Neural progenitor cell (in vitro differentiated cells): ENCODE measurements at regions not wholly inside any gene's neighbourhood (a gene's known extent, or its start where the extent isn't known, plus 50 kb on each side); places are given as distances from the start of the nearest gene placed in this dataset.
A peak's percentile ranks its signal among the peaks of the same experiment; 100 is the strongest.

ENCODE experiments used
- DNase-seq: peaks from one replicate; pipeline ENCODE4 v3.0.0-alpha.2; 2016; ENCODE audit warnings: low spot score
- H2AFZ ChIP-seq: fragments of 200-600 bp; sonication (generic); replicated peaks from 2 replicates; pipeline ENCODE4 v1.6.1; 2016; ENCODE audit warnings: antibody characterized with exemption
- H3F3A ChIP-seq: fragments of 200-600 bp; sonication (generic); 2 replicates; pipeline ENCODE4 v1.6.1; 2016; ENCODE audit warnings: antibody characterized with exemption, low read depth
- H3K27ac ChIP-seq: fragments of 200-600 bp; sonication (generic); 2 replicates; pipeline ENCODE4 v1.5.1; 2016; ENCODE audit warnings: mild to moderate bottlenecking
- H3K27me3 ChIP-seq: fragments of 200-600 bp; sonication (generic); 2 replicates; pipeline ENCODE4 v1.6.1; 2016; ENCODE audit warnings: mild to moderate bottlenecking, moderate library complexity
- H3K36me3 ChIP-seq: fragments of 200-600 bp; sonication (generic); 2 replicates; pipeline ENCODE4 v1.5.1; 2016
- H3K4me1 ChIP-seq: fragments of 200-600 bp; sonication (generic); 2 replicates; pipeline ENCODE4 v1.6.1; 2016; ENCODE audit warnings: mixed run types
- H3K4me2 ChIP-seq: fragments of 200-600 bp; sonication (generic); 2 replicates; pipeline ENCODE4 v1.6.1; 2016
- H3K4me3 ChIP-seq: fragments of 200-600 bp; sonication (generic); 2 replicates; pipeline ENCODE4 v1.5.1; 2016
- H3K79me2 ChIP-seq: fragments of 200-600 bp; sonication (generic); 2 replicates; pipeline ENCODE4 v1.6.1; 2016; ENCODE audit warnings: low read depth
- H3K9ac ChIP-seq: fragments of 200-600 bp; sonication (generic); 2 replicates; pipeline ENCODE4 v1.6.1; 2016
- H3K9me3 ChIP-seq: fragments of 200-600 bp; sonication (generic); 2 replicates; pipeline ENCODE4 v1.5.1; 2016; ENCODE audit warnings: low read depth
- H4K20me1 ChIP-seq: fragments of 200-600 bp; sonication (generic); 2 replicates; pipeline ENCODE4 v1.6.1; 2016; ENCODE audit warnings: low read depth
- H3K27ac Mint-ChIP-seq: 3 replicates; pipeline ENCODE4 v1.8.0; 2021; ENCODE audit warnings: mixed read lengths
- H3K27me3 Mint-ChIP-seq: 2 replicates; pipeline ENCODE4 v1.8.0; 2022; ENCODE audit warnings: low read depth, mild to moderate bottlenecking, inconsistent platforms, moderate library complexity, mixed read lengths; ENCODE audit not compliant: insufficient read depth
- H3K36me3 Mint-ChIP-seq: 3 replicates; pipeline ENCODE4 v1.8.0; 2021; ENCODE audit warnings: mixed read lengths
- H3K4me1 Mint-ChIP-seq: 3 replicates; pipeline ENCODE4 v1.8.0; 2021; ENCODE audit warnings: mixed read lengths
- H3K4me3 Mint-ChIP-seq: 3 replicates; pipeline ENCODE4 v1.8.0; 2021; ENCODE audit warnings: mild to moderate bottlenecking, moderate library complexity, mixed read lengths
- H3K9me3 Mint-ChIP-seq: 3 replicates; pipeline ENCODE4 v1.8.0; 2020; ENCODE audit warnings: mixed read lengths
- EZH2 ChIP-seq: fragments of 200-600 bp; sonication (generic); IDR thresholded peaks from 2 replicates; pipeline ENCODE4 v1.6.1; 2017; ENCODE audit warnings: antibody characterized with exemption, mild to moderate bottlenecking, moderate library complexity
- EZH2phosphoT487 ChIP-seq: fragments of 200-600 bp; sonication (generic); IDR thresholded peaks from 2 replicates; pipeline ENCODE4 v1.6.1; 2017; ENCODE audit warnings: antibody characterized with exemption
- TF ChIP-seq, protein P1 (sequence below): fragments of 200-600 bp; sonication (generic); IDR thresholded peaks from 2 replicates; pipeline ENCODE4 v1.5.1; 2017; ENCODE audit warnings: antibody characterized with exemption, mild to moderate bottlenecking

DNA sequence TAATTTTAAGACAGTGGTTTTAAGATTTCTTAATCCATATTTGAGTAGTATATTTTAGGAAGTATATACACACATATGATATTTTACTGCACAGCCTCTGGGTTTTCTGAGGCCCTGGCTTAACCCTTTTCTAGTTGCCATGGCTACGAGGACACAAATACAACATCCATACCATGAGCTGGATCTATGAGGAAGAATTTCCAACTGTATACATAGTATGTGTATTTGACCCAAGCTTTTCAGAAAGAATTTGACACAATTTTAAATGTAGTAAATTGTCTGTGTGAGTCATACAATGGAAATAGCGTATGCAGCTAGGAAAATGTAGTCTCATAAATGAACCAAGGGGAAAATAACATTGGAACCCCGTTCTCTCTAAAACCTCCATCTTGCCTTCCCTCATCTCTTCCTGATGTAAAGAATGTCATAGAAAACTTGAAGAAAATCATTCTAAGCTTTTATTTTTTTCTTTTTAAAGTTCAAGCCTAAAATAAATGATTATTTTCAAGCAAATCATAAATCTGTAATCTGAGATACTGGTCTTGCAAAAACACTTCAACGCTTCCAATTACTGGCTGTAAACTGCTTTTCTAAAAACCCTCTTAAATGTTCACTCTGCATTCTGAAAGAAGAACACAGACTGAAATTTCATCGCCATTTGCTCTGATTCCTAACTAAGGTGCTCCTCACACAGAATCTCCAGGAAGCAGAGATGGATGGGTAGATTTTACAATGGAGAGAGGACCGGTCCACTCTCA is 172.4 kb downstream of the LACC1 start:
- Histone ChIP-seq H4K20me1 (no peaks in the 10 kb centered on the region), H3K27me3 (no peaks in the 10 kb centered on the region), H3K4me2 (peak overlapping the region; percentile 56), H3K36me3 (no peaks in the 10 kb centered on the region), H3K27ac (no peak overlapping the region), H3K79me2 (no peaks in the 10 kb centered on the region), H3K4me1 (peaks cover 13% of the 10 kb centered on the region), H2AFZ (peak overlapping the region; percentile 86), H3K9me3 (no peaks in the 10 kb centered on the region), H3F3A (peaks cover 11% of the 10 kb centered on the region), H3K4me3 (no peak overlapping the region), H3K9ac (no peak overlapping the region)
- Mint-ChIP-seq H3K9me3 (peaks cover 2% of the 10 kb centered on the region), H3K27ac (peak overlapping the region; percentile 99), H3K4me1 (peaks cover 64% of the 10 kb centered on the region), H3K4me3 (peak overlapping the region; percentile 26), H3K27me3 (no peaks in the 10 kb centered on the region), H3K36me3 (no peaks in the 10 kb centered on the region)
- TF ChIP-seq EZH2phosphoT487 (no peak), EZH2 (no peak)
- TF ChIP-seq, protein P1, sequence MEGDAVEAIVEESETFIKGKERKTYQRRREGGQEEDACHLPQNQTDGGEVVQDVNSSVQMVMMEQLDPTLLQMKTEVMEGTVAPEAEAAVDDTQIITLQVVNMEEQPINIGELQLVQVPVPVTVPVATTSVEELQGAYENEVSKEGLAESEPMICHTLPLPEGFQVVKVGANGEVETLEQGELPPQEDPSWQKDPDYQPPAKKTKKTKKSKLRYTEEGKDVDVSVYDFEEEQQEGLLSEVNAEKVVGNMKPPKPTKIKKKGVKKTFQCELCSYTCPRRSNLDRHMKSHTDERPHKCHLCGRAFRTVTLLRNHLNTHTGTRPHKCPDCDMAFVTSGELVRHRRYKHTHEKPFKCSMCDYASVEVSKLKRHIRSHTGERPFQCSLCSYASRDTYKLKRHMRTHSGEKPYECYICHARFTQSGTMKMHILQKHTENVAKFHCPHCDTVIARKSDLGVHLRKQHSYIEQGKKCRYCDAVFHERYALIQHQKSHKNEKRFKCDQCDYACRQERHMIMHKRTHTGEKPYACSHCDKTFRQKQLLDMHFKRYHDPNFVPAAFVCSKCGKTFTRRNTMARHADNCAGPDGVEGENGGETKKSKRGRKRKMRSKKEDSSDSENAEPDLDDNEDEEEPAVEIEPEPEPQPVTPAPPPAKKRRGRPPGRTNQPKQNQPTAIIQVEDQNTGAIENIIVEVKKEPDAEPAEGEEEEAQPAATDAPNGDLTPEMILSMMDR: no peak
- no peak for DNase-seq

DNA sequence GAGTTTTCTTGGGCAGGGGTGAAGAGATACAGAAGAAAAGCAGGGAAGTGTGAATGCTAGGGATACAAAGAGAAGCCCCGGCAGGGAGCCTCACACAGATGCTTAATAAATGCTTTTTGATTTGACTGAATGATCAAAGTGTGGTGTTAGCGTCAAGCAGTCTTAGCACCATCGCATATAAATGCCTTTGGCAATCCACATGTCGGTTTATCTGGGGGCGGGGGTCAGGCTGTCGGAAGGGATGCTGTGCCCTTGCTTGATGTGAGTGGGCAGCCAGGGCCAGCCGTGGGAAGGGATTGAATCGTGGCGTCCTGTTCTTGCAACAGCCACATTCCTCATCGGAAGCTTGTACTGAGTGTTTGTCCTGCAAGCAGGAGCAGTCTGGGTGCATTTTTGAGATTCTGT is 173.1 kb downstream of the LACC1 start:
- Histone ChIP-seq H4K20me1 (no peaks in the 10 kb centered on the region), H3K27me3 (no peaks in the 10 kb centered on the region), H3K9me3 (no peaks in the 10 kb centered on the region), H3K27ac (no peak overlapping the region), H3K79me2 (no peaks in the 10 kb centered on the region), H3F3A (peaks cover 11% of the 10 kb centered on the region), H3K4me1 (peaks cover 13% of the 10 kb centered on the region), H3K4me2 (peak overlapping the region; percentile 56), H3K4me3 (no peak overlapping the region), H3K9ac (no peak overlapping the region), H3K36me3 (no peaks in the 10 kb centered on the region), H2AFZ (peak overlapping the region; percentile 86)
- Mint-ChIP-seq H3K27ac (peak overlapping the region; percentile 99), H3K9me3 (peaks cover 2% of the 10 kb centered on the region), H3K27me3 (no peaks in the 10 kb centered on the region), H3K36me3 (no peaks in the 10 kb centered on the region), H3K4me3 (peak overlapping the region; percentile 72), H3K4me1 (peaks cover 64% of the 10 kb centered on the region)
- peak; percentile 54 for DNase-seq
- TF ChIP-seq EZH2phosphoT487: no peak
- no peak for TF ChIP-seq EZH2
- TF ChIP-seq, protein P1: no peak

DNA sequence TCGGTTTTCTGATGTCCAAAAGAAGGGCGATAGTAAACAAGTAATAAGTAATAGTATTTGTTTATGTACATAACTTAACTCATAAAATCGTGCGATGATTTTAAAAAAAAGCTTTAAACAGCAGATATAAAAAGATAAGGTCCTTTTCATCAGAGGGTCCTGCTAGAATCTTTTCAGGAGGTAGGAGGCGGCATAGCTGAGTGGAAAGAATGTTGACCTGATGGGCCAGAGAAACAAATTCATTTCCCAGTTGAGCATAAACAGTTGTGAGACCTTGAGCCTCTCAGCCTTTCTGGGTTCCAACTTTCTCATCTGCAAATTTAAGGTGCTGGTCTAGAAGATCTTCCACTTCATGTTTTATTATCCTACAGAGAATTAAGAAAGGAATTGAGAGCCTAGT is 173.5 kb downstream of the LACC1 start:
- no peak overlapping the region for H3K4me3 ChIP-seq
- Mint-ChIP-seq H3K36me3 (no peaks in the 10 kb centered on the region), H3K4me1 (peaks cover 68% of the 10 kb centered on the region), H3K9me3 (peaks cover 2% of the 10 kb centered on the region), H3K4me3 (peak overlapping the region; percentile 72), H3K27me3 (no peaks in the 10 kb centered on the region), H3K27ac (peak overlapping the region; percentile 99)
- H3K27ac ChIP-seq: no peak overlapping the region
- H3K9ac ChIP-seq: no peak overlapping the region
- no peaks in the 10 kb centered on the region for H3K36me3 ChIP-seq
- H3K4me2 ChIP-seq: peak overlapping the region; percentile 56
- H3K79me2 ChIP-seq: no peaks in the 10 kb centered on the region
- no peaks in the 10 kb centered on the region for H3K27me3 ChIP-seq
- peaks cover 11% of the 10 kb centered on the region for H3F3A ChIP-seq
- H3K4me1 ChIP-seq: peaks cover 13% of the 10 kb centered on the region
- no peak for TF ChIP-seq EZH2phosphoT487
- no peak for TF ChIP-seq EZH2
- TF ChIP-seq, protein P1: peak; percentile 23
- no peak for DNase-seq
- H2AFZ ChIP-seq: peak overlapping the region; percentile 86
- H3K9me3 ChIP-seq: no peaks in the 10 kb centered on the region
- H4K20me1 ChIP-seq: no peaks in the 10 kb centered on the region
